GM23248 (cell line): ENCODE measurements at regions not wholly inside any gene's neighbourhood (a gene's known extent, or its start where the extent isn't known, plus 50 kb on each side); places are given as distances from the start of the nearest gene placed in this dataset.

Experiments used
- DNase-seq: peaks from one replicate; pipeline ENCODE4 v3.0.0-alpha.2; 2015
- H2AFZ ChIP-seq: fragments of 200-600 bp; sonication (generic); 2 replicates; pipeline ENCODE4 v1.6.1; 2016; ENCODE audit warnings: antibody characterized with exemption
- H3F3A ChIP-seq: fragments of 200-600 bp; sonication (generic); 2 replicates; pipeline ENCODE4 v1.6.1; 2016; ENCODE audit warnings: mild to moderate bottlenecking, antibody characterized with exemption, mixed run types; ENCODE audit not compliant: insufficient read depth
- H3K27ac ChIP-seq: fragments of 200-600 bp; sonication (generic); 2 replicates; pipeline ENCODE4 v1.5.1; 2016; ENCODE audit warnings: mild to moderate bottlenecking
- H3K27me3 ChIP-seq: fragments of 200-600 bp; sonication (generic); replicated peaks from 2 replicates; pipeline ENCODE4 v1.6.1; 2016; ENCODE audit warnings: mild to moderate bottlenecking; ENCODE audit not compliant: insufficient read depth
- H3K36me3 ChIP-seq: fragments of 200-600 bp; sonication (generic); 2 replicates; pipeline ENCODE4 v1.6.1; 2016; ENCODE audit warnings: low read depth, mild to moderate bottlenecking
- H3K4me1 ChIP-seq: fragments of 200-600 bp; sonication (generic); 2 replicates; pipeline ENCODE4 v1.6.1; 2016; ENCODE audit warnings: mild to moderate bottlenecking; ENCODE audit not compliant: insufficient read depth
- H3K4me2 ChIP-seq: fragments of 200-600 bp; sonication (generic); one replicate; pipeline ENCODE4 v1.6.1; 2016; ENCODE audit warnings: mild to moderate bottlenecking; ENCODE audit not compliant: unreplicated experiment
- H3K4me3 ChIP-seq: fragments of 200-600 bp; sonication (generic); 2 replicates; pipeline ENCODE4 v1.5.1; 2016; ENCODE audit warnings: mild to moderate bottlenecking
- H3K79me2 ChIP-seq: fragments of 200-600 bp; sonication (generic); 2 replicates; pipeline ENCODE4 v1.6.1; 2016; ENCODE audit warnings: mild to moderate bottlenecking; ENCODE audit not compliant: insufficient read depth
- H3K9ac ChIP-seq: fragments of 200-600 bp; sonication (generic); 2 replicates; pipeline ENCODE4 v1.6.1; 2016; ENCODE audit warnings: mild to moderate bottlenecking
- H3K9me2 ChIP-seq: fragments of 200-600 bp; sonication (generic); 2 replicates; pipeline ENCODE4 v1.6.1; 2016; ENCODE audit warnings: mixed run types, mild to moderate bottlenecking, moderate library complexity; ENCODE audit not compliant: insufficient read depth
- H3K9me3 ChIP-seq: fragments of 200-600 bp; sonication (generic); one replicate; pipeline ENCODE4 v1.6.1; 2017; ENCODE audit warnings: low read depth
- H4K20me1 ChIP-seq: fragments of 200-600 bp; sonication (generic); 2 replicates; pipeline ENCODE4 v1.6.0; 2016; ENCODE audit not compliant: insufficient read depth
- EZH2 ChIP-seq: fragments of 200-600 bp; sonication (generic); IDR thresholded peaks from 2 replicates; pipeline ENCODE4 v1.6.1; 2018; ENCODE audit warnings: antibody characterized with exemption, mild to moderate bottlenecking; ENCODE audit not compliant: insufficient read depth, poor library complexity, severe bottlenecking
- EZH2phosphoT487 ChIP-seq: fragments of 200-600 bp; sonication (generic); IDR thresholded peaks from 2 replicates; pipeline ENCODE4 v1.6.1; 2018; ENCODE audit warnings: antibody characterized with exemption, moderate library complexity, mild to moderate bottlenecking, low read depth; ENCODE audit not compliant: insufficient read depth
- WGBS, 2 experiments: methylation state at CpG; one replicate each; pipeline ENCODE4 v1.1.6; 2015 to 2017; ENCODE audit warnings: low lambda C conversion rate in 2 of 2, low coverage in 1 of 2; ENCODE audit errors: missing lambda C conversion rate in 2 of 2; 5-methylcytosine and 5-hydroxymethylcytosine counted together
- in situ Hi-C: fragments of 300-500 bp; cut with MboI; formaldehyde crosslinking; loops from 2 replicates; pipeline ENCODE4 v1.15.0; 2020

- Histone ChIP-seq H3K4me3 (no peak overlapping the region), H3K4me2 (no peak overlapping the region), H3K9me3 (no peaks in the 10 kb centered on the region), H3K9ac (no peak overlapping the region), H2AFZ (no peak overlapping the region), H4K20me1 (no peaks in the 10 kb centered on the region), H3K36me3 (no peaks in the 10 kb centered on the region), H3K79me2 (no peaks in the 10 kb centered on the region), H3K4me1 (peaks cover 10% of the 10 kb centered on the region), H3K27ac (no peak overlapping the region), H3F3A (peaks cover 19% of the 10 kb centered on the region), H3K27me3 (no peaks in the 10 kb centered on the region; the same call in 1 of the 2 replicates), H3K9me2 (no peaks in the 10 kb centered on the region)
- in situ Hi-C loops = no loop called here
- no peak for DNase-seq
- 76 to 80% methylated on average over 3 of the region's 3 CpGs for WGBS, 2 experiments
- no peak for TF ChIP-seq EZH2
These were observed 163.6 kb upstream of the TMPO start for GRCh38 chr12:98351784-98352183.

- no peak overlapping the region for H3K9ac ChIP-seq
- TF ChIP-seq EZH2 (no peak), EZH2phosphoT487 (no peak)
These were observed 163.1 kb upstream of the TMPO start for GRCh38 chr12:98352218-98352811.

DNA sequence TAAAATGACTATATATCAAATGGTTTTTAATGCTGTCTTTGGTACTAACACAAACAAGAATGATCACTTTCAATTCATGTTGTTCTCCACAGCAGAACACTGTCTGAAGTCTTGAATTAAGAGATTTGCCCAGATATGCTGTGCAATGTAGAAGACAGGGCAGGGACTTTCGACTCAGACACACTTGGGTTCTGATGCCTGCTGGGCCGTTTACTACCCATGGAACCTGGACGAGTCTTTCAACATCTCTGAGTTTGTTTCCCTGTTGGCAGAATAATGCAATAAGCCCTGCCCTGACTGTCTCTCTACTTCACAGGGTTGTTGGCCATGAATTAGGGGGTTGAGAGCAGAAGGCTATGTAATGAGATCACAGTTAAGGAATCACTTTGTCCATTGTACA lies 162.6 kb upstream of the TMPO start:
- DNase-seq = peak; percentile 34
- no peaks in the 10 kb centered on the region for H3K79me2 ChIP-seq
- no peaks in the 10 kb centered on the region for H3K9me3 ChIP-seq
- H3K4me3 ChIP-seq = peak overlapping the region; percentile 8; the same call in 1 of the 2 replicates
- no peak overlapping the region for H2AFZ ChIP-seq
- H3K27ac ChIP-seq = peak overlapping the region; percentile 24; the same call in 1 of the 2 replicates
- no peaks in the 10 kb centered on the region for H4K20me1 ChIP-seq
- in situ Hi-C loops = no loop called here
- TF ChIP-seq EZH2phosphoT487 (no peak), EZH2 (no peak)
- no peaks in the 10 kb centered on the region for H3K9me2 ChIP-seq
- no peak overlapping the region for H3K9ac ChIP-seq
- no peaks in the 10 kb centered on the region for H3K36me3 ChIP-seq
- WGBS, 2 experiments = 63 to 76% methylated on average over 3 of the region's 3 CpGs
- peak overlapping the region; percentile 9 for H3K4me2 ChIP-seq
- peaks cover 19% of the 10 kb centered on the region for H3F3A ChIP-seq
- no peaks in the 10 kb centered on the region; the same call in 1 of the 2 replicates for H3K27me3 ChIP-seq
- peaks cover 10% of the 10 kb centered on the region for H3K4me1 ChIP-seq

More at GRCh38 chr12:98352218-98352811, 163.1 kb upstream of the TMPO start:
- H3K4me3 ChIP-seq = peak overlapping the region; percentile 8; the same call in 1 of the 2 replicates
- DNase-seq = peak; percentile 86
- H4K20me1 ChIP-seq = no peaks in the 10 kb centered on the region
- H3K36me3 ChIP-seq = no peaks in the 10 kb centered on the region
- no peaks in the 10 kb centered on the region for H3K79me2 ChIP-seq
- no peaks in the 10 kb centered on the region for H3K9me2 ChIP-seq
- H3K9me3 ChIP-seq = no peaks in the 10 kb centered on the region
- H3K4me1 ChIP-seq = peaks cover 10% of the 10 kb centered on the region
- no peak overlapping the region for H2AFZ ChIP-seq
- H3K27me3 ChIP-seq = no peaks in the 10 kb centered on the region; the same call in 1 of the 2 replicates
- peaks cover 19% of the 10 kb centered on the region for H3F3A ChIP-seq
- H3K4me2 ChIP-seq = peak overlapping the region; percentile 9
- peak overlapping the region; percentile 24; the same call in 1 of the 2 replicates for H3K27ac ChIP-seq
- in situ Hi-C loops = no loop called here
- 31 to 42% methylated on average over 4 of the region's 4 CpGs for WGBS, 2 experiments

GRCh38 chr12:98354520-98355035 lies 160.8 kb upstream of the TMPO start:
- Histone ChIP-seq H3K27ac (no peak overlapping the region), H3K27me3 (peaks cover 14% of the 10 kb centered on the region), H3K79me2 (no peaks in the 10 kb centered on the region), H3F3A (peaks cover 19% of the 10 kb centered on the region), H3K4me1 (peaks cover 10% of the 10 kb centered on the region), H2AFZ (no peak overlapping the region), H3K9ac (no peak overlapping the region), H4K20me1 (no peaks in the 10 kb centered on the region), H3K9me2 (no peaks in the 10 kb centered on the region), H3K4me2 (no peak overlapping the region), H3K4me3 (no peak overlapping the region), H3K36me3 (no peaks in the 10 kb centered on the region), H3K9me3 (no peaks in the 10 kb centered on the region)
- DNase-seq = no peak
- in situ Hi-C loops = no loop called here
- TF ChIP-seq EZH2 (no peak), EZH2phosphoT487 (no peak)
- 51 to 52% methylated on average over 2 of the region's 2 CpGs for WGBS, 2 experiments
